GM12891 (cell line): ENCODE measurements at regions not wholly inside any gene's neighbourhood (a gene's known extent, or its start where the extent isn't known, plus 50 kb on each side); places are given as distances from the start of the nearest gene placed in this dataset.

Experiments used
- POLR2A ChIP-seq: IDR thresholded peaks from 2 replicates; pipeline ENCODE4 v1.6.1; 2011; ENCODE audit warnings: low read depth, low read length, control low read depth
- POLR2AphosphoS5 ChIP-seq: IDR thresholded peaks from 2 replicates; pipeline ENCODE4 v1.6.1; 2011; ENCODE audit warnings: low read depth, low read length, control low read depth
- POU2F2 ChIP-seq: IDR thresholded peaks from 2 replicates; pipeline ENCODE4 v1.6.1; 2011; ENCODE audit warnings: low read depth, mild to moderate bottlenecking, control low read depth, low read length, moderate library complexity

- TF ChIP-seq POLR2A (no peak), POU2F2 (no peak), POLR2AphosphoS5 (no peak)
Observed at GRCh38 chr10:78415111-78415510, 381.4 kb downstream of the RPS24 start.
